ENCODE measurements at regions not wholly inside any gene's neighbourhood (a gene's known extent, or its start where the extent isn't known, plus 50 kb on each side); places are given as distances from the start of the nearest gene placed in this dataset.

- no peaks in the 10 kb centered on the region for H3K9me3 Mint-ChIP-seq (ENCODE audit: low read depth)
Measured at GRCh38 chr6:760982-761955, 68.3 kb upstream of the EXOC2 start.

GRCh38 chr6:759729-760128 is 66.8 kb upstream of the EXOC2 start:
- intact Hi-C loops (cut with DNase I, micrococcal nuclease): no loop called here
- H3K27me3 Mint-ChIP-seq: peaks cover 7% of the 10 kb centered on the region
- no peaks in the 10 kb centered on the region for H3K9me3 Mint-ChIP-seq (ENCODE audit: low read depth)
- no peak for DNase-seq
- no peak overlapping the region for H3K4me3 Mint-ChIP-seq
- ChIA-PET POLR2A (no interaction called here), CTCF (no interaction called here)
- no peaks in the 10 kb centered on the region for H3K4me1 Mint-ChIP-seq
- H3K36me3 Mint-ChIP-seq (ENCODE audit: low read depth): no peaks in the 10 kb centered on the region
- no peak overlapping the region for H3K27ac Mint-ChIP-seq
- no peak for ATAC-seq

More at GRCh38 chr6:760982-761955, 68.3 kb upstream of the EXOC2 start:
- no peaks in the 10 kb centered on the region for H3K4me1 Mint-ChIP-seq
- intact Hi-C loops (cut with DNase I, micrococcal nuclease): no loop called here
- H3K27ac Mint-ChIP-seq: no peak overlapping the region
- no peak for DNase-seq
- H3K4me3 Mint-ChIP-seq: no peak overlapping the region
- H3K36me3 Mint-ChIP-seq (ENCODE audit: low read depth): no peaks in the 10 kb centered on the region
- no peak for ATAC-seq
- peaks cover 12% of the 10 kb centered on the region for H3K27me3 Mint-ChIP-seq
- ChIA-PET POLR2A (no interaction called here), CTCF (interaction anchor here (0.5 to 2.3 kb wide), 3 partner anchors 39 to 676 kb away, joined by 3 to 7 read pairs (median 4); no protein-coding TSS in a partner anchor)

- Mint-ChIP-seq H3K27me3 (no peaks in the 10 kb centered on the region), H3K4me1 (no peaks in the 10 kb centered on the region), H3K9me3 (ENCODE audit: low read depth) (no peaks in the 10 kb centered on the region), H3K36me3 (ENCODE audit: low read depth) (no peaks in the 10 kb centered on the region), H3K4me3 (no peak overlapping the region), H3K27ac (no peak overlapping the region)
- ChIA-PET POLR2A (no interaction called here), CTCF (interaction anchor here (1.8 kb wide), 1 partner anchor 10 kb away, joined by 5 read pairs; no protein-coding TSS in a partner anchor)
- intact Hi-C loops (cut with DNase I, micrococcal nuclease): no loop called here
- ATAC-seq: no peak
- no peak for DNase-seq
Measured at GRCh38 chr6:756224-756623, 63.3 kb upstream of the EXOC2 start.

- H3K4me1 Mint-ChIP-seq: no peaks in the 10 kb centered on the region
- no peaks in the 10 kb centered on the region for H3K9me3 Mint-ChIP-seq (ENCODE audit: low read depth)
Measured at GRCh38 chr6:754202-754601, 61.3 kb upstream of the EXOC2 start.

GRCh38 chr6:753486-753885 is 60.5 kb upstream of the EXOC2 start:
- Mint-ChIP-seq H3K27ac (no peak overlapping the region), H3K4me3 (no peak overlapping the region)
- CTCF ChIA-PET: interaction anchor here (0.5 to 1.4 kb wide), 2 partner anchors 86 to 161 kb away, joined by 3 to 4 read pairs; no protein-coding TSS in a partner anchor

More at GRCh38 chr6:754202-754601, 61.3 kb upstream of the EXOC2 start:
- DNase-seq (no peak), ATAC-seq (no peak)
- no peaks in the 10 kb centered on the region for H3K27me3 Mint-ChIP-seq
- no peaks in the 10 kb centered on the region for H3K36me3 Mint-ChIP-seq (ENCODE audit: low read depth)
- H3K27ac Mint-ChIP-seq: no peak overlapping the region
- ChIA-PET CTCF (interaction anchor here (1.4 kb wide), 1 partner anchor 161 kb away, joined by 4 read pairs; no protein-coding TSS in a partner anchor), POLR2A (no interaction called here)
- H3K4me3 Mint-ChIP-seq: no peak overlapping the region
- intact Hi-C loops (cut with DNase I, micrococcal nuclease): no loop called here

GRCh38 chr6:752438-752837 is 59.5 kb upstream of the EXOC2 start:
- H3K27ac Mint-ChIP-seq: no peak overlapping the region
- H3K36me3 Mint-ChIP-seq (ENCODE audit: low read depth): no peaks in the 10 kb centered on the region
- intact Hi-C loops (cut with DNase I, micrococcal nuclease): no loop called here
- no peaks in the 10 kb centered on the region for H3K4me1 Mint-ChIP-seq
- no peaks in the 10 kb centered on the region for H3K9me3 Mint-ChIP-seq (ENCODE audit: low read depth)
- ATAC-seq: no peak
- CTCF ChIA-PET: no interaction called here
- H3K27me3 Mint-ChIP-seq: no peaks in the 10 kb centered on the region
- POLR2A ChIA-PET: no interaction called here
- H3K4me3 Mint-ChIP-seq: no peak overlapping the region
- no peak for DNase-seq

More at GRCh38 chr6:753486-753885, 60.5 kb upstream of the EXOC2 start:
- no peaks in the 10 kb centered on the region for H3K4me1 Mint-ChIP-seq
- no peaks in the 10 kb centered on the region for H3K36me3 Mint-ChIP-seq (ENCODE audit: low read depth)
- DNase-seq (no peak), ATAC-seq (no peak)
- no peaks in the 10 kb centered on the region for H3K27me3 Mint-ChIP-seq
- H3K9me3 Mint-ChIP-seq (ENCODE audit: low read depth): no peaks in the 10 kb centered on the region
- intact Hi-C loops (cut with DNase I, micrococcal nuclease): no loop called here
- POLR2A ChIA-PET: no interaction called here

GRCh38 chr6:751765-752164 is 58.8 kb upstream of the EXOC2 start:
- Mint-ChIP-seq H3K36me3 (ENCODE audit: low read depth) (no peaks in the 10 kb centered on the region), H3K4me3 (no peak overlapping the region), H3K9me3 (ENCODE audit: low read depth) (no peaks in the 10 kb centered on the region), H3K27me3 (no peaks in the 10 kb centered on the region), H3K4me1 (no peaks in the 10 kb centered on the region), H3K27ac (no peak overlapping the region)
- DNase-seq: no peak
- ChIA-PET CTCF (interaction anchor here (0.6 kb wide), 1 partner anchor 125 kb away, joined by 4 read pairs; no protein-coding TSS in a partner anchor), POLR2A (no interaction called here)
- no peak for ATAC-seq
- intact Hi-C loops (cut with DNase I, micrococcal nuclease): no loop called here

GRCh38 chr6:747921-748320 is 55.0 kb upstream of the EXOC2 start:
- H3K27me3 Mint-ChIP-seq: peaks cover 2% of the 10 kb centered on the region
- no peak overlapping the region for H3K27ac Mint-ChIP-seq
- CTCF ChIA-PET: no interaction called here
- no peaks in the 10 kb centered on the region for H3K36me3 Mint-ChIP-seq (ENCODE audit: low read depth)
- ATAC-seq: no peak
- H3K9me3 Mint-ChIP-seq (ENCODE audit: low read depth): no peaks in the 10 kb centered on the region
- POLR2A ChIA-PET: no interaction called here
- intact Hi-C loops (cut with DNase I, micrococcal nuclease): no loop called here
- DNase-seq: no peak
- no peak overlapping the region for H3K4me3 Mint-ChIP-seq
- no peaks in the 10 kb centered on the region for H3K4me1 Mint-ChIP-seq

GRCh38 chr6:747028-747427 is 54.1 kb upstream of the EXOC2 start:
- ATAC-seq (no peak), DNase-seq (no peak)
- intact Hi-C loops (cut with DNase I, micrococcal nuclease): no loop called here
- Mint-ChIP-seq H3K4me1 (peaks cover under 1% of the 10 kb centered on the region), H3K27ac (no peak overlapping the region), H3K4me3 (no peak overlapping the region), H3K9me3 (ENCODE audit: low read depth) (no peaks in the 10 kb centered on the region), H3K27me3 (peaks cover 2% of the 10 kb centered on the region), H3K36me3 (ENCODE audit: low read depth) (no peaks in the 10 kb centered on the region)
- POLR2A ChIA-PET: interaction anchor here (0.6 kb wide), 1 partner anchor 615 kb away, joined by 3 read pairs; no protein-coding TSS in a partner anchor
- CTCF ChIA-PET: interaction anchor here (1.8 to 2.1 kb wide), 2 partner anchors 9 to 25 kb away, joined by 5 to 9 read pairs; no protein-coding TSS in a partner anchor

- ChIA-PET CTCF (interaction anchor here (1.0 kb wide), 1 partner anchor 23 kb away, joined by 3 read pairs; no protein-coding TSS in a partner anchor), POLR2A (no interaction called here)
- ATAC-seq (no peak), DNase-seq (no peak)
- Mint-ChIP-seq H3K27me3 (peaks cover 4% of the 10 kb centered on the region), H3K4me3 (no peak overlapping the region), H3K27ac (no peak overlapping the region), H3K36me3 (ENCODE audit: low read depth) (no peaks in the 10 kb centered on the region), H3K9me3 (ENCODE audit: low read depth) (no peaks in the 10 kb centered on the region), H3K4me1 (peaks cover 8% of the 10 kb centered on the region)
- intact Hi-C loops (cut with DNase I, micrococcal nuclease): no loop called here
Measured at GRCh38 chr6:744666-745353, 51.9 kb upstream of the EXOC2 start.

- ChIA-PET POLR2A (no interaction called here), CTCF (no interaction called here)
- no peaks in the 10 kb centered on the region for H3K9me3 Mint-ChIP-seq (ENCODE audit: low read depth)
- DNase-seq (no peak), ATAC-seq (no peak)
- intact Hi-C loops (cut with DNase I, micrococcal nuclease): no loop called here
- peaks cover 8% of the 10 kb centered on the region for H3K4me1 Mint-ChIP-seq
- no peaks in the 10 kb centered on the region for H3K36me3 Mint-ChIP-seq (ENCODE audit: low read depth)
- no peak overlapping the region for H3K4me3 Mint-ChIP-seq
- H3K27ac Mint-ChIP-seq: no peak overlapping the region
- H3K27me3 Mint-ChIP-seq: peaks cover 4% of the 10 kb centered on the region
Measured at GRCh38 chr6:743320-744096, 50.6 kb upstream of the EXOC2 start.

All from activated CD4-positive, alpha-beta T cell treated with anti-CD3 and anti-CD28 coated beads for 36 hours (primary cell).